Tibial nerve (tissue), 4 donors: ENCODE measurements at regions not wholly inside any gene's neighbourhood (a gene's known extent, or its start where the extent isn't known, plus 50 kb on each side); places are given as distances from the start of the nearest gene placed in this dataset.
"Not testable (repeated sequence)": the region's sequence is repeated elsewhere in the genome, so short reads cannot be mapped to it uniquely, and the experiment has no call there.

Source experiments
- CTCF ChIP-seq, 5 experiments: fragments of 200-600 bp in 3 of 5; fragments of 450-650 bp in 2 of 5; sonication (generic) in 3 of 5; IDR thresholded peaks; one replicate each; pipeline ENCODE4 v1.5.1; 2016 to 2019; ENCODE audit warnings: antibody characterized with exemption in 5 of 5, mild to moderate bottlenecking in 3 of 5, moderate library complexity in 2 of 5
- EP300 ChIP-seq, 2 donors: sonication (generic); formaldehyde crosslinking; IDR thresholded peaks; one replicate each; pipeline ENCODE4 v1.6.1; 2017; ENCODE audit warnings: antibody characterized with exemption in 2 of 2, mild to moderate bottlenecking in 1 of 2
- POLR2A ChIP-seq, 2 donors: fragments of 450-650 bp; IDR thresholded peaks; one replicate each; pipeline ENCODE4 v1.6.1; 2017; ENCODE audit warnings: antibody characterized with exemption in 2 of 2, mild to moderate bottlenecking in 2 of 2, moderate library complexity in 2 of 2

GRCh38 chr1:72950900-72951299 lies 668.6 kb upstream of the NEGR1 start:
- TF ChIP-seq CTCF, POLR2A, EP300 (IDR thresholded peaks at IDR 0.05): not testable (repeated sequence)
